Transverse colon (tissue), 3 donors: ENCODE measurements at regions not wholly inside any gene's neighbourhood (a gene's known extent, or its start where the extent isn't known, plus 50 kb on each side); places are given as distances from the start of the nearest gene placed in this dataset.

ENCODE experiments used
- EP300 ChIP-seq: sonication (generic); formaldehyde crosslinking; IDR thresholded peaks from one replicate; pipeline ENCODE4 v1.6.1; 2017; ENCODE audit warnings: antibody characterized with exemption, low read depth
- TF ChIP-seq, protein P1 (sequence below), 5 experiments: fragments of 200-600 bp in 3 of 5; fragments of 450-650 bp in 2 of 5; sonication (generic) in 3 of 5; IDR thresholded peaks; 1 replicate in 2 of 5; 2 replicates in 3 of 5; pipeline ENCODE4 v1.5.1; 2016 to 2017; ENCODE audit warnings: antibody characterized with exemption in 5 of 5, inconsistent platforms in 3 of 5, mild to moderate bottlenecking in 2 of 5, moderate library complexity in 1 of 5

DNA sequence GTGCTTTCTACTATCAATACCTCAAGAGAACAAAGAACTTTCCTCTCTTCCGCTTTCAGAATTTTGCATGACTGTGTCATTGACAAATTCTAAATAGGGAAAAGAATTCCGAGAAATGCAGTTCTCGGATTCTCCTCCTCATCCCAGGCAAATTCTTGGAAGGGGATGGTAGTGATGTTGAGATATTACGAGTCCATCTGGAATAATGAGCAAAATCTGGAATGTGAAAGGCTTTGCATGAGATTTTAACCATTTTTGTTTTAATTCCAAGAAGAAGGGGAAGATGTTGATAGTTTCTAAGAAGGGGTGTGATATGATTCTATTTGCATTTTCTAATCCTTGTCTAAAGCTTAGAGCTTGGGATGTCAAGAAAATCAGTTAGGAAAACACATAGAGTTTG lies 127.1 kb upstream of the DOCK10 start:
- TF ChIP-seq, protein P1, sequence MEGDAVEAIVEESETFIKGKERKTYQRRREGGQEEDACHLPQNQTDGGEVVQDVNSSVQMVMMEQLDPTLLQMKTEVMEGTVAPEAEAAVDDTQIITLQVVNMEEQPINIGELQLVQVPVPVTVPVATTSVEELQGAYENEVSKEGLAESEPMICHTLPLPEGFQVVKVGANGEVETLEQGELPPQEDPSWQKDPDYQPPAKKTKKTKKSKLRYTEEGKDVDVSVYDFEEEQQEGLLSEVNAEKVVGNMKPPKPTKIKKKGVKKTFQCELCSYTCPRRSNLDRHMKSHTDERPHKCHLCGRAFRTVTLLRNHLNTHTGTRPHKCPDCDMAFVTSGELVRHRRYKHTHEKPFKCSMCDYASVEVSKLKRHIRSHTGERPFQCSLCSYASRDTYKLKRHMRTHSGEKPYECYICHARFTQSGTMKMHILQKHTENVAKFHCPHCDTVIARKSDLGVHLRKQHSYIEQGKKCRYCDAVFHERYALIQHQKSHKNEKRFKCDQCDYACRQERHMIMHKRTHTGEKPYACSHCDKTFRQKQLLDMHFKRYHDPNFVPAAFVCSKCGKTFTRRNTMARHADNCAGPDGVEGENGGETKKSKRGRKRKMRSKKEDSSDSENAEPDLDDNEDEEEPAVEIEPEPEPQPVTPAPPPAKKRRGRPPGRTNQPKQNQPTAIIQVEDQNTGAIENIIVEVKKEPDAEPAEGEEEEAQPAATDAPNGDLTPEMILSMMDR (IDR thresholded peaks at IDR 0.05) = no peak
- TF ChIP-seq EP300 = no peak
